ENCODE measurements at regions not wholly inside any gene's neighbourhood (a gene's known extent, or its start where the extent isn't known, plus 50 kb on each side); places are given as distances from the start of the nearest gene placed in this dataset.

GRCh38 chr5:14040542-14040941, 96.1 kb upstream of the DNAH5 start:
- TF ChIP-seq CTCF (IDR thresholded peaks at IDR 0.05; ENCODE audit: insufficient read depth, low read length, severe bottlenecking) = no peak
- Histone ChIP-seq H3K36me3 (ENCODE audit: control insufficient read depth, insufficient read depth, low read length) (no peaks in the 10 kb centered on the region), H3K4me3 (ENCODE audit: low read depth, low read length) (no peak overlapping the region), H3K27me3 (ENCODE audit: control insufficient read depth, insufficient read depth, low read length) (no peaks in the 10 kb centered on the region)
- FAIRE-seq (no peak), DNase-seq (ENCODE audit: low read depth) (no peak)

- no peak for TF ChIP-seq CTCF (IDR thresholded peaks at IDR 0.05; ENCODE audit: insufficient read depth, low read length, severe bottlenecking)
- no peaks in the 10 kb centered on the region for H3K27me3 ChIP-seq (ENCODE audit: control insufficient read depth, insufficient read depth, low read length)
- no peaks in the 10 kb centered on the region for H3K36me3 ChIP-seq (ENCODE audit: control insufficient read depth, insufficient read depth, low read length)
- FAIRE-seq (no peak), DNase-seq (ENCODE audit: low read depth) (peak; percentile 86)
- no peak overlapping the region for H3K4me3 ChIP-seq (ENCODE audit: low read depth, low read length)
Observed at GRCh38 chr5:14039576-14039975, 95.1 kb upstream of the DNAH5 start.

GRCh38 chr5:14039063-14039462, 94.6 kb upstream of the DNAH5 start:
- DNase-seq (ENCODE audit: low read depth) (peak; percentile 93), FAIRE-seq (no peak)

GRCh38 chr5:14038341-14038959, 94.0 kb upstream of the DNAH5 start:
- TF ChIP-seq CTCF (IDR thresholded peaks at IDR 0.05; ENCODE audit: insufficient read depth, low read length, severe bottlenecking) = no peak
- DNase-seq (ENCODE audit: low read depth) (peak; percentile 90), FAIRE-seq (no peak)
- no peak overlapping the region for H3K4me3 ChIP-seq (ENCODE audit: low read depth, low read length)
- H3K36me3 ChIP-seq (ENCODE audit: control insufficient read depth, insufficient read depth, low read length) = no peaks in the 10 kb centered on the region
- H3K27me3 ChIP-seq (ENCODE audit: control insufficient read depth, insufficient read depth, low read length) = no peaks in the 10 kb centered on the region

More at GRCh38 chr5:14039063-14039462, 94.6 kb upstream of the DNAH5 start:
- no peak overlapping the region for H3K4me3 ChIP-seq (ENCODE audit: low read depth, low read length)
- H3K36me3 ChIP-seq (ENCODE audit: control insufficient read depth, insufficient read depth, low read length) = no peaks in the 10 kb centered on the region
- TF ChIP-seq CTCF (IDR thresholded peaks at IDR 0.05; ENCODE audit: insufficient read depth, low read length, severe bottlenecking) = no peak
- H3K27me3 ChIP-seq (ENCODE audit: control insufficient read depth, insufficient read depth, low read length) = no peaks in the 10 kb centered on the region

- peak; percentile 41 for DNase-seq (ENCODE audit: low read depth)
Observed at GRCh38 chr5:14036947-14037346, 92.5 kb upstream of the DNAH5 start.

More at GRCh38 chr5:14036947-14037346, 92.5 kb upstream of the DNAH5 start:
- no peaks in the 10 kb centered on the region for H3K27me3 ChIP-seq (ENCODE audit: control insufficient read depth, insufficient read depth, low read length)
- no peak overlapping the region for H3K4me3 ChIP-seq (ENCODE audit: low read depth, low read length)
- H3K36me3 ChIP-seq (ENCODE audit: control insufficient read depth, insufficient read depth, low read length) = no peaks in the 10 kb centered on the region
- TF ChIP-seq CTCF (IDR thresholded peaks at IDR 0.05; ENCODE audit: insufficient read depth, low read length, severe bottlenecking) = no peak
- no peak for FAIRE-seq

Data from bronchial epithelial cell (primary cell).